SK-MEL-5 (cell line): ENCODE measurements at regions not wholly inside any gene's neighbourhood (a gene's known extent, or its start where the extent isn't known, plus 50 kb on each side); places are given as distances from the start of the nearest gene placed in this dataset.

ENCODE experiments used
- DNase-seq: peaks from one replicate; pipeline ENCODE4 v3.0.0-alpha.2; 2016; ENCODE audit warnings: low read depth, low spot score
- in situ Hi-C: cut with HindIII; loops from 2 replicates; pipeline ENCODE4 v1.10.0; 2016; ENCODE audit warnings: low sequenced_read_pairs, high pct_unique_total_duplicates, low pct_unique_long_range_greater_than_20kb

- in situ Hi-C loops, result no loop called here
- no peak for DNase-seq
Measured at GRCh38 chr6:141666187-141666586, 466.5 kb upstream of the GJE1 start.

GRCh38 chr6:141664744-141665143 is 468.0 kb upstream of the GJE1 start:
- in situ Hi-C loops, result no loop called here
- DNase-seq, result no peak

- in situ Hi-C loops, result no loop called here
- DNase-seq, result no peak
Measured at GRCh38 chr6:141659582-141659981, 473.1 kb upstream of the GJE1 start.

GRCh38 chr6:141658696-141659095 is 474.0 kb upstream of the GJE1 start:
- no peak for DNase-seq
- in situ Hi-C loops, result no loop called here

GRCh38 chr6:141657812-141658211 is 474.9 kb upstream of the GJE1 start:
- DNase-seq, result no peak
- in situ Hi-C loops, result no loop called here

- in situ Hi-C loops, result no loop called here
- no peak for DNase-seq
Measured at GRCh38 chr6:141653590-141653989, 479.1 kb upstream of the GJE1 start.

- in situ Hi-C loops, result no loop called here
- DNase-seq, result no peak
Measured at GRCh38 chr6:141641951-141642350, 490.8 kb upstream of the GJE1 start.

- in situ Hi-C loops, result no loop called here
Measured at GRCh38 chr6:141641406-141641805, 491.3 kb upstream of the GJE1 start.

GRCh38 chr6:141635621-141636020 is 497.1 kb upstream of the GJE1 start:
- no peak for DNase-seq
- in situ Hi-C loops, result no loop called here

More at GRCh38 chr6:141641406-141641805, 491.3 kb upstream of the GJE1 start:
- no peak for DNase-seq

- in situ Hi-C loops, result no loop called here
- no peak for DNase-seq
Measured at GRCh38 chr6:141634269-141634668, 498.5 kb upstream of the GJE1 start.

- no peak for DNase-seq
- in situ Hi-C loops, result no loop called here
Measured at GRCh38 chr6:141624301-141624700, 508.4 kb upstream of the GJE1 start.

GRCh38 chr6:141618180-141618581 is 514.5 kb upstream of the GJE1 start:
- in situ Hi-C loops, result no loop called here

GRCh38 chr6:141610741-141611140 is 522.0 kb upstream of the GJE1 start:
- in situ Hi-C loops, result no loop called here
- peak; percentile 43 for DNase-seq

More at GRCh38 chr6:141618180-141618581, 514.5 kb upstream of the GJE1 start:
- DNase-seq, result no peak

- no peak for DNase-seq
- in situ Hi-C loops, result no loop called here
Measured at GRCh38 chr6:141607956-141608355, 524.8 kb upstream of the GJE1 start.

- in situ Hi-C loops, result no loop called here
- DNase-seq, result no peak
Measured at GRCh38 chr6:141598487-141598886, 534.2 kb upstream of the GJE1 start.

- DNase-seq, result no peak
- in situ Hi-C loops, result no loop called here
Measured at GRCh38 chr6:141594874-141595273, 537.9 kb upstream of the GJE1 start.

- in situ Hi-C loops, result no loop called here
- DNase-seq, result no peak
Measured at GRCh38 chr6:141593311-141593710, 539.4 kb upstream of the GJE1 start.

- in situ Hi-C loops, result no loop called here
- peak; percentile 1 for DNase-seq
Measured at GRCh38 chr6:141587482-141588266, 545.1 kb upstream of the GJE1 start.

GRCh38 chr6:141580988-141581552 is 551.7 kb upstream of the GJE1 start:
- in situ Hi-C loops, result no loop called here
- DNase-seq, result no peak
